Retinal pigment epithelial cell (primary cell): ENCODE measurements at regions not wholly inside any gene's neighbourhood (a gene's known extent, or its start where the extent isn't known, plus 50 kb on each side); places are given as distances from the start of the nearest gene placed in this dataset.
"Not testable (repeated sequence)": the region's sequence is repeated elsewhere in the genome, so short reads cannot be mapped to it uniquely, and the experiment has no call there.

ENCODE experiments used
- DNase-seq: peaks from one replicate; pipeline ENCODE4 v3.0.0-alpha.2; 2010; ENCODE audit warnings: low read depth
- H3K4me3 ChIP-seq: 2 replicates; pipeline ENCODE4 v1.5.1; 2011; ENCODE audit warnings: mild to moderate bottlenecking, low read length, control low read depth, moderate library complexity
- TF ChIP-seq, protein P1 (sequence below): conservative IDR thresholded peaks from 2 replicates; pipeline ENCODE4 v1.5.1; 2011; ENCODE audit warnings: low read depth, low read length, control low read depth, inconsistent platforms

DNA sequence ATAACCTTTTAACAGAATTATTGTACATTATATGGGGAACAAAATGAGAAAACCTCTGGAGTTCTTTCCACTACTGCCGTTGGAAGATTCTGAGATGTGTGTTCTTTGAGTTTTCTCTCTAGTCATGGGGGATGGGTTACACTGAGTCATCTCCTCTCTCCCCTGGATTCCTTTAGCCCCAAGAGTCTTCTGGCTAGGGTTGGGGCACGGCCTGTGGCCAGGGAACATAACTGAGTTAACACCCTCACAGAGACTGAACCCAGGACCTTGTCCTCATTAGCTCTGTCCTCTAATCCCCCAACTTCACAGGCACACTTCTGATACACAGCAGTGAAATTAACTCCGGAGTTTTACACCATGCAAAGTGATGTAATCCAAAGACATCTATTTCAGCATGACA is 142.3 kb upstream of the F9 start:
- TF ChIP-seq, protein P1, sequence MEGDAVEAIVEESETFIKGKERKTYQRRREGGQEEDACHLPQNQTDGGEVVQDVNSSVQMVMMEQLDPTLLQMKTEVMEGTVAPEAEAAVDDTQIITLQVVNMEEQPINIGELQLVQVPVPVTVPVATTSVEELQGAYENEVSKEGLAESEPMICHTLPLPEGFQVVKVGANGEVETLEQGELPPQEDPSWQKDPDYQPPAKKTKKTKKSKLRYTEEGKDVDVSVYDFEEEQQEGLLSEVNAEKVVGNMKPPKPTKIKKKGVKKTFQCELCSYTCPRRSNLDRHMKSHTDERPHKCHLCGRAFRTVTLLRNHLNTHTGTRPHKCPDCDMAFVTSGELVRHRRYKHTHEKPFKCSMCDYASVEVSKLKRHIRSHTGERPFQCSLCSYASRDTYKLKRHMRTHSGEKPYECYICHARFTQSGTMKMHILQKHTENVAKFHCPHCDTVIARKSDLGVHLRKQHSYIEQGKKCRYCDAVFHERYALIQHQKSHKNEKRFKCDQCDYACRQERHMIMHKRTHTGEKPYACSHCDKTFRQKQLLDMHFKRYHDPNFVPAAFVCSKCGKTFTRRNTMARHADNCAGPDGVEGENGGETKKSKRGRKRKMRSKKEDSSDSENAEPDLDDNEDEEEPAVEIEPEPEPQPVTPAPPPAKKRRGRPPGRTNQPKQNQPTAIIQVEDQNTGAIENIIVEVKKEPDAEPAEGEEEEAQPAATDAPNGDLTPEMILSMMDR, result no peak
- no peak for DNase-seq
- H3K4me3 ChIP-seq, result no peak overlapping the region

DNA sequence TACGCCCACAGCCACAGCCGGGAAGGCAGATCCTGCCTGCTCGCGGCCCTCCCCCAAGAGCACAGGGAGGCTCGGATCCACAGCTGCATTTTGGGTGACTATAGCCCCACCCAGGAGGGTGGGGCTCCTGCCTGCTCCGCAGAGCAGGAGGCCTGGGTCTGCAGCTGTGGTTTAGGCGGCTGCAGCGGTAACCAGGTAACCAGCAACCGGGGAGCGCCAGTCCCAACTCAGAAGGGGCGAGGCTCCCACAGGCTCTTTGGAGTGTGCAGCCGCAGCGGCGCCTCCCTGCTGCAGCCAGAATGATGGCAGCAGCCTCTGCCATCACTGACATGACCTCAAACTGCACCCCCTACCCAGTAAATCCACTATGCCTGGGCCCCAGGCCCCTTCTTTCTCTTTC is 148.0 kb upstream of the F9 start:
- no peak for DNase-seq
- H3K4me3 ChIP-seq, result no peak overlapping the region
- TF ChIP-seq, protein P1, result no peak

DNA sequence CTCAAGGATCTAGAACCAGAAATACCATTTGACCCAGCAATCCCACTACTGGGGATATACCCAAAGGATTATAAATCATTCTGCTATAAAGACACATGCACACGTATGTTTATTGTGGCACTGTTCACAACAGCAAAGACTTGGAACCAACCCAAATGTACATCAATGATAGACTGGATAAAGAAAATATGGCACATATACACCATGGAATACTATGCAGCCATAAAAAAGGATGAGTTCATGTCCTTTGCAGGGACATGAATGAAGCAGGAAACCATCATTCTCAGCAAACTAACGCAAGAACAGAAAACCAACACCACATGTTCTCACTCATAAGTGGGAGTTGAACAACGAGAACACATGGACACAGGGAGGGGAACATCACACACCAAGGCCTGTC is 154.0 kb upstream of the F9 start:
- not testable (repeated sequence) for DNase-seq, H3K4me3 ChIP-seq

DNA sequence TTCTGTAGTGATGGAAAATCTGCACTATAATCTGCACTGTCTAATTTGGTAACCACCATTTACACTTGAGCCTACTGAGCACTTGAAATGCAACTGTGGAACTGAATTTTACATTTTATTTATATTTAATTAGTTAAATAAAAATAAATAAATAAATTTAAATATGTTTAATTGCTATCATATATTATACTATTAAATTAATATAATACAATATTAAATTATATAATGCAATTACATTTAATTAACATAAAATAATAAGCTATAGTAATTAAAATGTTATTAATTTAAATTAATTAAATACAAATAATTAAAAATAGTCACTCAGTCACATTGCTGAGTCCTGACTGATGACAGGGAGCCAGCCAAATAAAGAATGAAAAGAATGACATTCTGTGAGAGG is 170.2 kb upstream of the F9 start:
- DNase-seq, result no peak
- no peak overlapping the region for H3K4me3 ChIP-seq
- TF ChIP-seq, protein P1, result no peak

DNA sequence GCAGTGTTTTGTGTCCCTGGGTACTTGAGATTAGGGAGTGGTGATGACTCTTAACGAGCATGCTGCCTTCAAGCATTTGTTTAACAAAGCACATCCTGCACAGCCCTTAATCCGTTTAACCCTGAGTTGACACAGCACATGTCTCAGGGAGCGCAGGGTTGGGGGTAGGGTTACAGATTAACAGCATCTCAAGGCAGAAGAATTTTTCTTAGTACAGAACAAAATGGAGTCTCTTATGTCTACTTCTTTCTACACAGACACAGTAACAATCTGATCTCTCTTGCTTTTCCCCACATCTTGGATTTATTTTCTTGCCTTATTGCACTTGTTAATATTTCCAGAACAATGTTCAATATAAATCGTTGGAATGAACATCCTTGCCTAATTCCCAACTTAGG is 187.9 kb upstream of the F9 start:
- peak; percentile 2 for DNase-seq
- H3K4me3 ChIP-seq, result not testable (repeated sequence)

DNA sequence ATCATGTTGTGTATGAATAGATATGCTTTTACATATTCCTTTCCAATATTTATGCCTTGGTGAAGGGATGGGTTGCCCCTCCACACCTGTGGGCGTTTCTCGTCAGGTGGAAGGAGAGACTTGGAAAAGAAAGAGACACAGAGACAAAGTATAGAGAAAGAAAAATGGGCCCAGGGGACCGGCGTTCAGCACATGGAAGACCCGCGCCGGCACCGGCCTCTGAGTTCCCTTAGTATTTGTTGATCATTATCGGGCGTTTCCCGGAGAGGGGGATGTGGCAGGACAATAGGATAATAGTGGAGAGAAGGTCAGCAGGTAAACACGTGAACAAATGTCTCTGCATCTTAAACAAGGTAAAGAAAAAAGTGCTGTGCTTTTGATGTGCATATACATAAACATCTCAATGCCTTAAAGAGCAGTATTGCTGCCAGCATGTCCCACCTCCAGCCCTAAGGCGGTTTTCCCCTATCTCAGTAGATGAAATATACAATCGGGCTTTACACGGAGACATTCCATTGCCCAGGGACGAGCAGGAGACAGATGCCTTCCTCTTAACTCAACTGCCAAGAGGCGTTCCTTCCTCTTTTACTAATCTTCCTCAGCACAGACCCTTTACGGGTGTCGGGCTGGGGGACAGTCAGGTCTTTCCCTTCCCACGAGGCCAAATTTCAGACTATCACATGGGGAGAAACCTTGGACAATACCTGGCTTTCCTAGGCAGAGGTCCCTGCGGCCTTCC is 188.5 kb upstream of the F9 start:
- DNase-seq, H3K4me3 ChIP-seq: not testable (repeated sequence)

DNA sequence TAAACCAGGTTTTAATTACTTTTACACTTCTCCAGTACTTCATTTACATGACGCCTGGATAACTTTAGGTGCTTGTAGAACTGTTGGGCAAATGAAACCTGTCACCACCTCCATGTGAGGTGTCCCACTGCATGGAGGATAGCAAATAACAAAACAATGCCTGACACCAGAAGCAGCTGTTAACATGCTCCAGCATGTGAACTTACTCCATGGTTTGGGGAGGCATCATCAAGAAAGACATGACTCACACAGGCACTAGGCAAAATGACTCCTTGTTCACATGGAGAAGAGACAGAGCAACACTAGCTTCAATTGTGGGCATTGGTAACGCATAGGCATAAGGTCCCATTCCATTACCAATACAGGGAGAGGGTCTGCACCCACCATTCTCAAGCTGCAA is 198.1 kb upstream of the F9 start:
- TF ChIP-seq, protein P1, result no peak
- DNase-seq, result no peak
- H3K4me3 ChIP-seq, result no peak overlapping the region

DNA sequence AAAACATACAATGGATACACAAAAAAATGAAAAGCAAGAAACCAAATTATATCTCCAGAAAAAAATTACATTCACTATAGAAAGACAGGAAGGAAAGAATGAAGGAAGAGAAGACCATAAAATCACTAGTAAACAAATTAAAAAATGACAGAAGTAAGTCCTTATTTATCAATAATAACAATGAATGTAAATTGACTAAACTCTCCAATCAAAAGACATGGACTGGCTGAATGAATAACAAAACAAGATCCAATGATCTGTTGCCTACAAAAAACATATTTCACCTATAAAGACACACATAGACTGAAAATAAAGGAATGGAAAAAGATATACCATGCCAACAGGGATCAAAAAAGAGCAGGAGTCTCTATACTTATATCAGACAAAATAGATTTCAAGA is 203.2 kb upstream of the F9 start:
- TF ChIP-seq, protein P1, result no peak
- H3K4me3 ChIP-seq, result no peak overlapping the region
- DNase-seq, result no peak

DNA sequence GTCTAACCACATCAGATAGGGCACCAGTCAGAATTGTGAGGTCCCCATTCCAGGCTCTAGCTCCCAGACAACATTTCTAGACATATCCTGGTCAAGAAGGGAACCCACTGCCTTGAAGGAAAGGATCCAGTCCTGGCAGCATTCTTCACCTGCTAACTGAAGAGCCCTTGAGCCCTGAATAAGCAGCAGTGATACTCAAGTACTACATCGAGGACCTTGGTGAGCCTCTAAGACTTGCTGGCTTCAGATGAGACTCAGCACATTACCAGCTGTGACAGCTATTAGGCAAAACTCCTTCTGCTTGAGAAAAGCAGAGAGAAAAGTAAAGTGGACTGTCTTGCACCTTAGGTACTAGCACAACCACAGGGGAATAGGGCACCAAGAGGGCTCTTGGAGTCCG is 205.8 kb upstream of the F9 start:
- DNase-seq, result no peak
- TF ChIP-seq, protein P1, result no peak
- H3K4me3 ChIP-seq, result no peak overlapping the region

DNA sequence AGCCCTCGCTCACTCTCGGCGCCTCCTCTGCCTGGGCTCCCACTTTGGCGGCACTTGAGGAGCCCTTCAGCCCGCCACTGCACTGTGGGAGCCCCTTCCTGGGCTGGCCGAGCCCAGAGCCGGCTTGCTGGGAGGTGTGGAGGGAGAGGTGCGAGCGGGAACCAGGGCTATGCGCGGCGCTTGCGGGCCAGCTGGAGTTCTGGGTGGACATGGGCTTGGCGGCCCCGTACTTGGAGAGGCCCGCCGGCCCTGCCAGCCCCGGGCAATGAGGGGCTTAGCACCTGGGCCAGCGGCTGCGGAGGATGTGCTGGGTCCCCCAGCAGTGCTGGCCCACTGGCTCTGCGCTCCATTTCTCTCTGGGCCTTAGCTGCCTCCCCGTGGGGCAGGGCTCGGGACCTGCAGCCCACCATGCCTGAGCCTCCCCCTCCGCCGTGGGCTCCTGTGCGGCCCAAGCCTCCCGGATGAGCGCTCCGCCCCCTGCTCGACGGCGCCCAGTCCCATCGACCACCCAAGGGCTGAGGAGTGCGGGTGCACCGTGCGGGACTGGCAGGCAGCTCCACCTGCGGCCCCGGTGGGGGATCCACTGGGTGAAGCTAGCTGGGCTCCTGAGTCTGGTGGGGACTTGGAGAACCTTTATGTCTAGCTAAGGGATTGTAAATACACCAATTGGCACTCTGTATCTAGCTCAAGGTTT is 209.7 kb upstream of the F9 start:
- DNase-seq, H3K4me3 ChIP-seq: not testable (repeated sequence)

DNA sequence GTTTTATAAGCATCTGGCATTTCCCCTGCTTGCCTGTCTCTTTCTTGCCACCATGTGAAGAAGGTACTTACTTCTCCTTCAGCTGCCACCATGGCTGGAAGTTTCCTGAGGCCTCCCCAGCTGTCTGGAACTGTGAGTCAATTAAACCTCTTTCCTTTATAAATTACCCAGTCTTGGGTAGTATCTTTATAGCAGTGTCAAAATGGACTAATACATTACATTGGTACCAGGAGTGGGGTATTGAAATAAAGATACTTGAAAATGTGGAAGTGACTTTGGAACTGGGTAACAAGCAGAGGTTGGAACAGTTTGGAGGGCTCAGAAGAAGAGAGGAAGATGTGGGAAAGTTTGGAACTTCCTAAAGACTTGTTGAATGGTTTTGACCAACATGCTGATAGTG is 223.9 kb upstream of the F9 start:
- not testable (repeated sequence) for H3K4me3 ChIP-seq, DNase-seq
